Pons (tissue), 1 donor: ENCODE measurements at regions not wholly inside any gene's neighbourhood (a gene's known extent, or its start where the extent isn't known, plus 50 kb on each side); places are given as distances from the start of the nearest gene placed in this dataset.

Source experiments
- DNase-seq: peaks from one replicate; pipeline ENCODE4 v3.0.0-alpha.2; 2016; ENCODE audit warnings: low spot score

DNA sequence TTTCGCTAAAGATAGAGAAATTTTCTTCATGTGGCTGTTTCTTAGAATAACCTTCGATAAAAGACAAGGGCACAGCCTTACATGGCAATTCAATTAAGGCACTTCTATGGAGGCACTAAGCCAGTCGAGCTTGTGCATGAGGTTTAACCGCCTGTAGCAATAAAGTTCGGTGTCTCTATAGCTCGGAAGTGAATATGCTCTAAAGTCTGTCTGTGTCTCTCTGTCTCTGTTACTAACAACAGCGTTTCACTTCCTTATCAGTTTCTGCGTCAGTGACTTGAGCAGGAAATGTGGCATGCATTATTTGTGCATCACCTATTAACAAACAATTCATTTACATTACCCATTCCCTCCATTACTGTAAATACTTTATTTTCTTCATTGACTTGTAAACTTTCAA is 365.1 kb upstream of the NETO1 start:
- DNase-seq = no peak

DNA sequence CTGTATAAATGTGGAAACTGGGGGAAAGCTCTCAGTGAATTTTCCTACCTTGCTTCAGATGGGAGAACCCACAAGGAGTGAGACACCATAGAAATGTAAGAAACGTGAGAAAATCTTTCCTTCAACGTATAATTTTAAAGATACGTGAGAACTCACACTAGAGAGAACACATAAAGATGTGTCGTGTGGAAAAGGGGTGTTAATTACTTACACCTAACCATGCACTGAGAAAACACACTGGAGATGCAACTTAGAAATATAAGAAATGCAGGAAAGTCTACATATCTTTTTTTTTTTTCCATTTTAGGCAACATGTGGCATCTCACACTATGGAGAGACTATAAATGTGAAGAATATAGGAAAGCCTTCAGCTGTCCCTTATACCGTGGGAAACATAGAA is 352.9 kb upstream of the NETO1 start:
- DNase-seq = no peak

DNA sequence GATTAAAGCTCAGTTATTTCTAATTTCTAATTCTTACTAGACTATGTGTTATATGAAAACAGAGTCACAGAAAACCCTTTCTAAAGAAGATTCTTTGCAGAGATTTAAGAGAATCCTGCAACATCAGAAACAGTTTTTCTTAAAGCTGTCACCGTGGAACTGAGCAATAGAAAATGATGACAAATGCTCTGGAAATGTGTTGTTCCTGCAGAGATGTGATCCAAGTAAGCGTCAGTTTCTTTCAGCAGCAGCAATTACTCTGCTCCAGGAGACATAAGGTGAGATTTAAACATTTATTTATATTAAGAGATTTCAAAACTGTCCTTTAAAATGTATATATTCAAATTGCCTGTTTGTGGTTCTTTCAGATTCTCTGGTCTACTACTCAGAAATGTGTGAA is 350.5 kb upstream of the NETO1 start:
- DNase-seq = no peak

DNA sequence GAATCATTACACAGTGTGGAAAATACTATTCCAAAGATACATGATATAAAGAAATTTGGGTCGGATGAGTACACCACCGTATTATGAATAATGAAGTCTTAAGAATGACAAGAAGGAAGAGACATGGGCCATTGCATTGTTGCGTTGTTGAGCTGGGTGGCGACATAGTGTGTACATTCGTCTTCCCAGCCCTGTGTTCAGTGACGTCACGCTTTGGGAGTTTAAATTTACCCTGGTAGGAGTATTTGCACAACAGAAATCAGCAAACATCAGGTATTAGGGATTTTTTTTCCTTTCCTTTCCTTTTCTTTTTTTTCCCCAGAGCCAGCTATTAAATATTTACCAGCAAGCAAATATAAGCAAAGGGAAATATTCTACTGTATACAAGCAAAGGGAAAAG is 347.2 kb upstream of the NETO1 start:
- DNase-seq = no peak

DNA sequence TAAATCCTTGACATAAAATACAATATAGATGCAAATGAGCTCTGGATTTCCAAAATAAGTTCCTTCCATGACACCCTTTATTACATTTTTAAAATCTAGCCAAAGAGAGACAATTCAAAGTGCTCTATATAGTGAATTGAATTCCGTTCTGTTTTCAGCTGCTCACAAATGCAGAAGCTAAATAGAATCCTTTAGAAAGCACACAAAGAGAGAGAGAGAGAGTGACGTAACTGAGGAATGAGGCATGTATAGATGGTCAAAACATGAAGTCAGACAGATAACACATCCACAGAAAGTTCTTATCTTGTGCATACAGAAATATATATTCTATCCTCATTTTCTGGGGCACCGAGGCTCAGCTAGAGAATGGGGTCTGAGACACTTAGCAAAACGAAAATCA is 344.7 kb upstream of the NETO1 start:
- no peak for DNase-seq

DNA sequence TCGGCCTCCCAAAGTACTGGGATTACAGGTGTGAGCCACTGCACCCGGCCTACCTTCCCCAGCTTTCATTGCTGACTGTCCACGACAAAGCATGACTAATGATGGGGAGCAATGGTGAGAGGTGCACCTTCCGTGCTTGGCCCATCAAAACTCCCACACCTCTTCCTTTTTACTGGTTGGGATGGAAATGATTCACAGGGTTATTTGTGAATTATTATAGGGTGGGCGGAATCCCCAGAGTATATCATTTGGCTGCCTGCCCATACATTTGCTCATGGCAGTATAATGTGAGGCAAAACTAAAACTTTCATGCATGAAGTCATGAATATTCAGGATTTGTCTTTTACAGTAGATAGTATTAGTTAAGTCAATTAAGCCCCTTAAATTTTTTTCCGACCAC is 334.2 kb upstream of the NETO1 start:
- DNase-seq = no peak

DNA sequence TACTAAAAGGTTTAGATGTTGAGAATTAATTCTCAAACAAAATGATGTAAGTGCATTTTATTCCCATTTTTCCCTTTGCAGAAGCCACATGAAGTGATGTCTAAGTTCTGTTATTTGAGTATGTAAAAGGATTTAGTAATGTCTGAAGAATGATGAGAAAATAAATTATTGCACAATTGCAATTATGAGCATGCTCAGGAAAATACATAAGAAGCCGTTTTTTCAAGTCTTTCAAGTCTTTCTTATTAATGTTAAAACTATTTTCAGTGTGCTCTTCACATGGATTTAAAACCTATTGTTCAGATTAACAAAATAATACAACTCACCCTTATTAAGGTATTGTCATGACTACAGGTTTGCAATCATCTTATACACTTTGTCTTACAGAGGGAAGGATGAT is 331.4 kb upstream of the NETO1 start:
- no peak for DNase-seq

DNA sequence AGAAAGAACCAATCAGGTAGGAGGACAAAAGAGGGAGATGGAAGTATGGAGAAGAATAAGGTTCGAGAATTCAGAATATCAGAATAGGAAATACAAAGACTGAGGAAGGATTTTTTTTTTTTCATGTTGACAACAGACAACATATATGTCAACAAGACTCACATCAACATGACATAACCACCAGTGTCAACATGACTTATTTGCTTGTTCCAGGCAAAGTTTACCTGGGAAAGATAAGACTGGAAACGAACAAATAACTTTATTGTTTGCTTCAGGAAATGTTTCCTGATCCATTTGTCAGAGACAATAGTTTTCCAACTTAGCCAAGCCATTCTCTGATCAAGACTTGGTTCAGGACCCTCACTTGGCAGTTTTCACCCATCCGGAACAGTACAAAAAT is 321.9 kb upstream of the NETO1 start:
- DNase-seq = no peak

DNA sequence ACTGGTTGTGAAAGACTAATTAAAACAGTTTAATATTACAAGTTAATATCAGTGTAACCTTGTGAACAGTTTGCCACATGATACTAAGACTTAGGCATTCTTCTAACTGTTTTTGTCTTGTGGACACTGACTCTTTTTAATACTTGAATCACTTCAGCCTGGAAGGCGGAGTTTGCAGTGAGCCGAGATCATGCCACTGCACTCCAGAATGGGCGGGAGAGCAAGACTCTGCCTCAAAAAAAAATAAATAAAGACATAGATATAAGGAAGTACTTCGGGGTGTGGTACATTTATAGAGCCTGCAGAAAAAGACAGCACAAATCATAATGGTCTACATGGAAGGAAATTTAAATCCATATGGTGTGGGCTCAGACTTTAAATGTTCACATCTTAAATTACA is 300.4 kb upstream of the NETO1 start:
- no peak for DNase-seq

DNA sequence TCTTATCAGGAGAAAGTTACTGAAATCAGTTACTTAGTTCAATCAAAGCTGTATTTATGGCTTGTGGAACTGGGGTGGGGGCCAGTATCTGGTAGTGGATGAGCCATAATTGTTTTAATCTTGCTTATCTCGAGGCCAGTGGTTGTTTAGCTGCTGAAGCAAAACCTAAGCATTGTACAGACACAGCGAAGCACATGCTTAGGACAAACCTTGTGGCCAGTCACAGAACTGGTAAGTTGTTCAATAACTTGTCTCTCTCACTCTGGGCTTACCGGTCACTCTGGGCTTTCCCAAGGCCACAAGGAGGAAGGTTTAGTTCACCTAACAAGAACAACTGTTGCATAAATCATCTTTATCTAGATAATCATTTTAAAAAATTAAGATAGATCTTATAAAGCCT is 296.6 kb upstream of the NETO1 start:
- no peak for DNase-seq

DNA sequence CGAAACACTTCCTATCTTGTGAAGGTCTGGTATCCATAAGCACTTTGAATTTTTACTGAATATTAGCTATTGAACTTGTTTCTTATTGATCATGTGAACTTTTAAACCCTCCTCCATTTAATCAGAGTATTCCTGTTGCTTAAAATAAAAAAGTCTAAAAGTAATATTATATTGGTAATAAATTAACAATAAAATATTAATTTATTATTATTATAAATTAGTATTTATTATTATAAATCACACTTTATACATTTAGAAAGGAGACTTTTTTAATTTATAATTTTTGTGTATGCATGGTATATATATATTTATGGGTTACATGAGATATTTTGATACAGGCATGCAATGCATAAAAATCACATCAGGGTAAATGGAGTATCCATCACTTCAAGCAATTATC is 295.4 kb upstream of the NETO1 start:
- DNase-seq = no peak

DNA sequence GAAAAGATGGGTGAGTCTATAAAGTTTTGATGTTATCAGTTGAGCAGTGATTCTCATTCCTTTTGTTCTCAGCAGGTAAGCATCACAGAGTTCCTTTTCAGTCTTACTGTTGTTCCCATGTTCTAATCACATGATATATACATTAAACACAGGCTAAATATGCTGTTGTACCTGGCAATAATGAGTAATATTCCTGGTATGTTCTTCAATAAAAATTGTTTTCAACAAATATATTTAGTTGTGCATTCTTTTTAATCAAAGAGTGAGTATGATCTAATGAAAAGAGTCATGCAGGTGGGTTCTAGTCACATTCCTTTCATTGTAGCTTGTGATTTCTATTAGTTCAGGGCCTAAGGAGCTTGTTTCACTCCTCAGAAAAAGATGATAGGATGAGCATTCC is 288.3 kb upstream of the NETO1 start:
- DNase-seq = no peak

DNA sequence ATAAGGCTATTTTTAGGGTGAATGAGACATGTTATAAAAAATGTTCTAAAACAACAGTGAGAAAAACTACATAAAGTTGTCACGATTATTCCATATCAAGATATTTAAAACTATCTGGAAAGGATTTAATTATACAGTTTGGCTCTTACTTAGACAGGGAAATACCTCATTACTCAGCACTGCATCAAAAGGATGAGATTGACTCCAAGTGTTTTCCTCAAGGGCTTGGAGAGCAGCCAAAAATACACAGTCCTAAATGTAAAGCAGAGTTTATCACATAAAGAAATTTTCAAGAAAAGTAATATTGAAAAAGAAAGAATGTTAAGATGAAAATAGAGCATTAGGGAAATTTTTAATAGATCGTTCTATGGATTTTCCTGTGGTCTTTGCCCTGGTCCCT is 285.5 kb upstream of the NETO1 start:
- DNase-seq = no peak

DNA sequence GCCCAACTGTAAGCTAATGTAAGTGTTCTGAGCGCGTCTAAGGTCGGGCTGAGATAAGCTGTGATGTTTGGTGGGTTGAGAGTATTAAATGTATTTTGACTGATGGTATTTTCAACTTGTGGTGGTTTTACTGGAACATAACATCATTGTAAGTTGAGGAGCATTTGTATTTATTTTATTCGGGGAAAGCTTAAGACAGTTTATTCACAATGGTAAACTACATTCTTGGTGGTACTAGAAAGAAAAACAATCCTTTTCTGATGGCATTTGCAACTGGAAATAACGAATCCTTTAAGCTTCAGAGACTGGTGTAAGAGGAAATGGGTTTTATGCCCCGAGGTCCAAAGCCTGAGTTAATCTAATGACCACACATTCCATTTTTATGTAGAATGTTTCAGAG is 283.3 kb upstream of the NETO1 start:
- no peak for DNase-seq

DNA sequence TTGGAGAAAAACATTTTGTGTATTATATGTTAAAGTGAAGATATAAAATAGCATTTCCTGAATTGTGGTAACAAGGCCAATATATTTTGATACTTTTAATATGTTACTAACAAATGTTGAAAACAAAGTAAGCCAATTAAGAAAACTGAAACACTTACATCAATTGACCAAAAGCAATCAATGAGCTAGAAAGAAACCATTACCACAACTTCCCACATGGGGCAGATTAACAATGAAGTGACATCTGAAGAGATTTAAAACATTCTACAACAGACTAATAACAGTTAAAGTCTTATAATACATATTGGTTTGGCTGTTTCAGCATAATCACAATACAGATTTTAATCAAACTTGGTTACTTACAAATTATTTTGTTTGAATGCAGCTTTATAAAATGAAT is 282.4 kb upstream of the NETO1 start:
- DNase-seq = no peak

DNA sequence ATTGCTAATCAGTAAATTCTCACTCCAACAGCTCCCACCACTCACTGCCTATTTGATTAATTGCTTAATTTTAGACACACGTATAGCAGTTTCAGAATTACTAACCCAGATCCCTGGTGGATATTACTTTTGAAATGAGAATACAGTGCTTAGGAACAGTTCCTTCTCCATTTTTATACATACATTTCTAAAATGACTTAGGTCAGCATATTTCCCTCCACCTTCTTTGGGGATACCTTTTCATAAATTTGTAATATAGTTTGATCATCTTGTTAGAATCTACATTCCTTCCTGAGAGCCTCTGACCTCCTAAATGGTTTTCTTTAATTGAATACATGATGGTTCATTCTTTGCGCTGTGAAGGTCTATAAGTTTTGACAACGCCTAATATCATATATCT is 279.8 kb upstream of the NETO1 start:
- no peak for DNase-seq

DNA sequence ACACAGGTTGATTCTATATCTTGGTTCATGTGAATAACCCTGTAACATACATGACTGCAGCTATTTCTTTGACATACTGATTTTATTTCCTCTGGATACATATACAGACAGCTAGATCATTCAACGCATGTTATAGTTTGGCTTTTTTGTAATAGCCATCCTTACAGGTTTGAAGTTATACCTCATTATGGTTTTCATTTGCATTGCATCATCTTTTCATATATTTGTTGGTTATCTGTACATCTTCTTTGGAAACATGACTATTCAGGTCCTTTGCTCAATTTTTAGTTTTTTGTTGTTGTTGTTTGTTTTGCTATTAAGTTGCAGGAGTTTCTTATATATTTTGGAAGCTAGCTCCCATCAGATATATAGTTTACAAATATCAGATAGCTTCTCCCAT is 276.2 kb upstream of the NETO1 start:
- DNase-seq = no peak

DNA sequence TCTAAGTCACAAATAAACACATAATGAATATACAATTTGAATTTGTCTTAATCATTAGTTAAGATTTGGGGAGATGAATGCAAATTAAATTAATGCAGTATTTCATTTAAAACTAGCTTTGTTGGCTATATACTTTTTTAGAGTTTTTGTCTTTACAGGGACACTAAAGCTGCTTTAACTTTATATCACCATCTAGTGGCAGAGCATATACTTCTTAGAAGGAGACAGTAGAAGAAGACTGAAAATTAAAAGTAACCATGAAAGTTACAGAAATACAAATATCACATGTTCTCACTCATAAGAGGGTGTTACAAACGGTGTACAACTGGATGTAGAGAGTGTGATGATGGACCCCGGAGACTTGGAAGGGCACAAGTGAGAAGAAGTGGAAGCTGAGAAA is 268.3 kb upstream of the NETO1 start:
- DNase-seq = peak; percentile 6

DNA sequence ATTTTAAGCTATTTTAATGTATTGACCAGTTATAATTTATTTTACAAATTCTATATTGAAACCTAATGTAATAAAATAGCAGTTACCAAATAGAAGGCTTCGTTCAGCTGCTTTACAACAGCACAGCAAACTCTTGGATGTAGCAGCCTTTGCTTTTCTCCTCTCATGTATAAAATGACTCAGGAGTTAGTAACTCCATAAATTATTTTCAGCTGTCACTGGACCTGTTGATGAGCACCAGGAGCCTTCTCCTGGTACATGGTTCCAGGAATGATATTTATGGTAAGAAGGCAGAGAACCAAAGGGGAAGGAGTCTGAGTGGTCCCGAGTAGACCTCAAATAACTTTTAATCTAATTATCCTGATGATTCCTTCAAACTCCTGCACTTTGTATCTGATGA is 256.4 kb upstream of the NETO1 start:
- DNase-seq = no peak

DNA sequence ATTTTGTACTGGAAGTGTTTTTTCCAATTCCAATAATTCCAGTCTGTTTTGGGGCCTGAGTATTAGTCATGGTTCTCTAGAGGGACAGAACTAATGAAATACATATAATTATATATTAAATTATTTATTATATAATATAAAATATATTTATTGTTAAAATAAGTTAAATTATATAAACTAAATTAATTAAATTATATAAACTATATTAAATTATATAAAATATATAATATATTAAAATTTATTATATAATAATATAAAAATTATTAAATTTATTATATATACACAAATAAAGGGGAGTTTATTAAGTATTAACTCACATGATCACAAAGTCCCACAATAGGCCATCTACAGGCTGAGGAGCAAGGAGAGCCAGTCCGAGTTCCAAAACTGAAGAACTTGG is 253.4 kb upstream of the NETO1 start:
- DNase-seq = no peak

DNA sequence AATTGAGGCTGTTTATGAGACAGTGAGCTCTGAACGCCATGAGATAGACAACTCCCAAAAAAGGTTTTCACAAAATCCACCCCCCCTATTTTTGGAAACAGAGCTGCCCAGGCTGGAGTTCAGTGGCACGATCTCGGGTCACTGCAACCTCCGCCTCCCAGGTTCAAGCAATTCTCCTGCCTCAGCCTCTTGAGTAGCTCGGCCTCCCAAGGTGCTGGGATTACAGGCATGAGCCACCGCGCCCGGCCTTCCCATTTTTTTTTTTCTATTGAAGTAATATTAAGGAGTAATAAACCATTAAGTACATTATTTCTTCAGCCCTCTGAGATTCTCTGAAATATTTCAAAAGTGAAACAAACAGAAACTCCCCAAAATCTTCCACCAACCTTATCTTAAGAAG is 252.8 kb upstream of the NETO1 start:
- no peak for DNase-seq

DNA sequence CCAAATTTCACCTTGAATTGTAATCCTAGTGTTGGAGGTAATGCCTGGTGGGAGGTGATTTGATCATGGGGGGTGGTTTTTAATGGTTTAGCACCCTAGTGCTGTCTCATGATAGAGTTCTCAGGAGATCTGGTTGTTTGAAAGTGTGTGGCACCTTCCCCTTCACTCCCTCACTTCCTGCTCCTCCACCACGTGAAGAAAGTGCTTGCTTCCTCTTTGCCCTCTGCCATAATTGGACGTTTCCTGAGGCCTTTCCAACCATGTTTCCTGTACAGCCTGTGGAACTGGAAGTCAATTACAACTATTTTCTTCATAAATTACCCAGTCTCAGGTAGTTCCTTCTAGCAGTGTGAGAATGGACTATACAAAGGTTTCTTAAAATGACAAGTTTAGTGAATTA is 251.8 kb upstream of the NETO1 start:
- DNase-seq = no peak

DNA sequence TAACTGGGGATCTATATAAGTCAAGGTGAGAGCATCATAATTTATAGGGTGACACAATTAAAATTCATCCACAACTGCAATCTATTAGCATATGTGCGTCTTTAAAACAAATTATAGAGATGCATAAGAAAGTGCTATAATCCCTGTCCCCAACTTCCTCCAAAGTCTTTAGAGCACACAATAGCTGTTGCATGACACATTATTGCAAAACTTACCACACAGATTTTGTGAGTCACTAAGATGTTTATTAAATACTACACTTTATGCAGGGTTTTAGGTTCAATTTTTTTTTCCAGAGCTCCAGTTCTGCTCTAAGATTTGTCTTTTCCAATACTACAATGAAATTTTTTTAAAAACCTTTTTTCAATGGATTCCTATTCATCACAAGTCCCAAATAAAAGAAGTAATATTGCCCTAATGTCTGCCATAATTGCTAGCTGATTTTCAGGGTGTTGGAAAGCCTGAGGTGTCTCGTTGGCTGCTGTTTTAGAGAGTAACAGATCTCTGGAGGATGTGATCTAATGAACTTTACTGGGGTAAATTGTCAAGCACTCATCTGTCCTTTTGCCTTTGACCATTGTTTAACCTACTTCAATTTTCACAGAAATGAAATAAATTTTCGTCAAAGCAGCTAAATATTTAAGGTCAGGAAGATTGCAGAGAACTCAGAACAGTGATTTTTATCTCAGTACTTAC is 250.5 kb upstream of the NETO1 start:
- DNase-seq = no peak

DNA sequence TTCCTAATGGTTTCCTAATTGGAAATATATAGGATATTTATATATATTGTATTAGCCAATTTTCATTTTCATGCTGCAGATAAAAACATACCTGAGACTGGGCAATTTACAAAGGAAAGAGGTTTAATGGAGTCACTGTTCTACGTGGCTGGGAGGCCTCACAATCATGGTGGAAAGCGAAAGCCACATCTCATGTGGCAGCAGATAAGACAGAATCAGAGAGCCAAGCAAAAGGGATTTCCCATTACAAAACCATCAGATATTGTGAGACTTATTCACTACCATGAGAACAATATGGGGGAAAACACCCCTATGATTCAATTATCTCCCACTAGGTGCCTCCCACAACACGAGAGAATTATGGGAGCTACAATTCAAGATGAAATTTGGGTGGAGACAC is 242.5 kb upstream of the NETO1 start:
- no peak for DNase-seq

DNA sequence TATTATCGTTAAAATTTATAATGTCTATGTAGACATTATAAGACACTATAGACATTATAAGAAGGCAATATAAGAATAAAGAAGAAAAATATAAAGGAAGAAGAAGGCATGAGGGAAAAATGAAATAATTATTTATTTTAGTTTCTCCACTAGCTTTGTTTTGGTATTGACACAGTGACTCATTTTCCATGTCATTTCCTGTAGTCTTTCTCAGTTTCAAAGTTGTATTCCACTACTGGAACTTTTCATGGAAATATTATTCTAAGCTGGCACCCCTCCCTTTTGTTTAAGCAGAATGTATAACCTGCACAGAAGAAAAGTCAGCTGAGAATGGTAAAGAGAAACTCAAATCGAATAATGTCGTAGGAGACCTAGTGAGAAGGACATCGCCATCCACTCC is 234.2 kb upstream of the NETO1 start:
- DNase-seq = no peak
